Trophoblast cell (in vitro differentiated cells and primary cell): ENCODE measurements at regions not wholly inside any gene's neighbourhood (a gene's known extent, or its start where the extent isn't known, plus 50 kb on each side); places are given as distances from the start of the nearest gene placed in this dataset.
A peak's percentile ranks its signal among the peaks of the same experiment; 100 is the strongest.
"Not testable (repeated sequence)": the region's sequence is repeated elsewhere in the genome, so short reads cannot be mapped to it uniquely, and the experiment has no call there.

Experiments
- DNase-seq, 2 donors: peaks; one replicate each; pipeline ENCODE4 v3.0.0-alpha.2; 2016
- H2AFZ ChIP-seq: 2 replicates; pipeline ENCODE4 v1.6.1; 2013; ENCODE audit warnings: low read length, moderate library complexity, mild to moderate bottlenecking; ENCODE audit not compliant: insufficient read depth, poor library complexity
- H2AK5ac ChIP-seq: 2 replicates; pipeline ENCODE4 v1.6.1; 2013; ENCODE audit warnings: mild to moderate bottlenecking, low read length
- H2BK120ac ChIP-seq: 2 replicates; pipeline ENCODE4 v1.6.1; 2013; ENCODE audit warnings: low read length, mild to moderate bottlenecking, moderate library complexity; ENCODE audit not compliant: insufficient read depth, poor library complexity
- H2BK12ac ChIP-seq: 2 replicates; pipeline ENCODE4 v1.6.1; 2013; ENCODE audit warnings: mild to moderate bottlenecking, low read length, moderate library complexity
- H2BK5ac ChIP-seq: 2 replicates; pipeline ENCODE4 v1.6.1; 2013; ENCODE audit warnings: low read length, low read depth, moderate library complexity, mild to moderate bottlenecking; ENCODE audit not compliant: poor library complexity
- H3K14ac ChIP-seq: 2 replicates; pipeline ENCODE4 v1.6.1; 2013; ENCODE audit warnings: mild to moderate bottlenecking, low read length
- H3K18ac ChIP-seq: 2 replicates; pipeline ENCODE4 v1.6.1; 2013; ENCODE audit warnings: mild to moderate bottlenecking, low read length
- H3K23ac ChIP-seq: 2 replicates; pipeline ENCODE4 v1.6.1; 2013; ENCODE audit warnings: low read length
- H3K27ac ChIP-seq: 2 replicates; pipeline ENCODE4 v1.5.1; 2013; ENCODE audit warnings: low read depth, mild to moderate bottlenecking, inconsistent platforms, low read length, moderate library complexity
- H3K27me3 ChIP-seq: 2 replicates; pipeline ENCODE4 v1.6.1; 2013; ENCODE audit warnings: inconsistent platforms, mild to moderate bottlenecking, low read length, moderate library complexity; ENCODE audit not compliant: insufficient read depth
- H3K36me3 ChIP-seq, 2 experiments: 1 replicate in 1 of 2; 2 replicates in 1 of 2; pipeline ENCODE4 v1.6.1; 2013; ENCODE audit warnings: low read length in 2 of 2, mild to moderate bottlenecking in 2 of 2, moderate library complexity in 1 of 2; ENCODE audit not compliant: insufficient read depth in 2 of 2, control insufficient read depth in 1 of 2
- H3K4ac ChIP-seq: 2 replicates; pipeline ENCODE4 v1.6.1; 2013; ENCODE audit warnings: low read depth, mild to moderate bottlenecking, low read length, moderate library complexity
- H3K4me1 ChIP-seq, 2 experiments: 1 replicate in 1 of 2; 2 replicates in 1 of 2; pipeline ENCODE4 v1.6.1; 2013; ENCODE audit warnings: low read length in 2 of 2, mild to moderate bottlenecking in 2 of 2, moderate library complexity in 1 of 2; ENCODE audit not compliant: insufficient read depth in 2 of 2, control insufficient read depth in 1 of 2
- H3K4me2 ChIP-seq: 2 replicates; pipeline ENCODE4 v1.6.1; 2013; ENCODE audit warnings: inconsistent platforms, mild to moderate bottlenecking, low read length, moderate library complexity
- H3K4me3 ChIP-seq: 2 replicates; pipeline ENCODE4 v1.5.1; 2013; ENCODE audit warnings: mild to moderate bottlenecking, low read depth, low read length, inconsistent platforms
- H3K79me1 ChIP-seq: one replicate; pipeline ENCODE4 v1.6.1; 2013; ENCODE audit warnings: low read length
- H3K79me2 ChIP-seq: 2 replicates; pipeline ENCODE4 v1.6.1; 2013; ENCODE audit warnings: low read length, mild to moderate bottlenecking; ENCODE audit not compliant: control insufficient read depth, insufficient read depth, poor library complexity
- H3K9ac ChIP-seq: 2 replicates; pipeline ENCODE4 v1.6.1; 2013; ENCODE audit warnings: mild to moderate bottlenecking, low read length
- H3K9me3 ChIP-seq: 2 replicates; pipeline ENCODE4 v1.6.1; 2013; ENCODE audit warnings: low read depth, mild to moderate bottlenecking, control low read depth, inconsistent platforms, low read length; ENCODE audit not compliant: insufficient read depth
- H4K12ac ChIP-seq: 2 replicates; pipeline ENCODE4 v1.6.1; 2013; ENCODE audit warnings: low read depth, mild to moderate bottlenecking, low read length, moderate library complexity
- H4K8ac ChIP-seq: 2 replicates; pipeline ENCODE4 v1.6.1; 2013; ENCODE audit warnings: low read depth, mild to moderate bottlenecking, low read length, moderate library complexity
- H4K91ac ChIP-seq: one replicate; pipeline ENCODE4 v1.6.1; 2013; ENCODE audit warnings: low read depth, mild to moderate bottlenecking, low read length, moderate library complexity
- WGBS: extraction: QIAGEN DNeasy Blood & Tissue Kit; methylation state at CpG from one replicate; pipeline ENCODE4 v1.1.7; 2013; ENCODE audit warnings: missing lambda C conversion rate; ENCODE audit not compliant: insufficient read length, insufficient coverage; ENCODE audit errors: extremely low coverage; 5-methylcytosine and 5-hydroxymethylcytosine counted together

GRCh38 chr6:14776307-14776706 lies 469.6 kb upstream of the JARID2 start:
- no peak overlapping the region for H3K27ac ChIP-seq
- H4K8ac ChIP-seq: no peak overlapping the region
- no peak overlapping the region for H4K91ac ChIP-seq
- no peak overlapping the region for H3K4ac ChIP-seq
- H3K27me3 ChIP-seq: no peaks in the 10 kb centered on the region
- no peak overlapping the region for H3K9ac ChIP-seq
- no CpG with 5 or more reads among the region's 3 CpGs for WGBS
- no peak overlapping the region for H2BK120ac ChIP-seq
- peaks cover 3% of the 10 kb centered on the region for H3K79me1 ChIP-seq
- no peaks in the 10 kb centered on the region for H3K79me2 ChIP-seq
- H2AK5ac ChIP-seq: no peak overlapping the region
- H3K36me3 ChIP-seq: no peaks in the 10 kb centered on the region
- H3K18ac ChIP-seq: no peak overlapping the region
- no peak for DNase-seq
- no peaks in the 10 kb centered on the region for H3K9me3 ChIP-seq
- H2BK12ac ChIP-seq: no peak overlapping the region
- no peak overlapping the region for H3K4me3 ChIP-seq
- no peak overlapping the region for H2BK5ac ChIP-seq
- H2AFZ ChIP-seq: no peak overlapping the region
- H4K12ac ChIP-seq: no peak overlapping the region
- H3K14ac ChIP-seq: no peak overlapping the region
- no peak overlapping the region for H3K23ac ChIP-seq
- no peak overlapping the region for H3K4me2 ChIP-seq
- peaks cover 11% of the 10 kb centered on the region in 2 experiments for H3K4me1 ChIP-seq

GRCh38 chr6:14781772-14782525 lies 463.9 kb upstream of the JARID2 start:
- Histone ChIP-seq H3K9me3 (no peaks in the 10 kb centered on the region), H4K8ac (no peak overlapping the region), H3K4me3 (no peak overlapping the region), H3K4ac (no peak overlapping the region), H2AK5ac (no peak overlapping the region), H2AFZ (no peak overlapping the region), H3K4me2 (no peak overlapping the region), H2BK120ac (no peak overlapping the region), H3K27me3 (no peaks in the 10 kb centered on the region), H3K79me2 (no peaks in the 10 kb centered on the region), H3K27ac (no peak overlapping the region), H3K36me3 (no peaks in the 10 kb centered on the region), H3K79me1 (peaks cover 3% of the 10 kb centered on the region), H3K9ac (no peak overlapping the region), H2BK12ac (no peak overlapping the region), H4K12ac (no peak overlapping the region), H3K23ac (no peak overlapping the region), H2BK5ac (no peak overlapping the region), H3K18ac (no peak overlapping the region), H4K91ac (no peak overlapping the region), H3K14ac (no peak overlapping the region), H3K4me1 (peaks cover 12 to 14% of the 10 kb centered on the region in 2 experiments)
- WGBS: no CpG with 5 or more reads among the region's 12 CpGs
- DNase-seq: peak; percentile 56 to 75

- H3K4me1 ChIP-seq: peaks cover 9 to 10% of the 10 kb centered on the region in 2 experiments
- H3K14ac ChIP-seq, H3K79me2 ChIP-seq, H3K36me3 ChIP-seq, H3K23ac ChIP-seq, H2AFZ ChIP-seq, H3K9ac ChIP-seq, H3K27ac ChIP-seq, DNase-seq, H2BK5ac ChIP-seq, H3K79me1 ChIP-seq, H2BK120ac ChIP-seq, H3K4me3 ChIP-seq, H2BK12ac ChIP-seq, H3K9me3 ChIP-seq, H3K18ac ChIP-seq, H2AK5ac ChIP-seq, H3K4ac ChIP-seq, H3K27me3 ChIP-seq, H3K4me2 ChIP-seq, H4K12ac ChIP-seq, H4K91ac ChIP-seq, H4K8ac ChIP-seq: not testable (repeated sequence)
- no CpG with 5 or more reads among the region's 10 CpGs for WGBS
Measured at GRCh38 chr6:14782921-14783464, 462.9 kb upstream of the JARID2 start.

- no peak overlapping the region for H2BK5ac ChIP-seq
- no peak overlapping the region for H3K4ac ChIP-seq
- H3K27ac ChIP-seq: no peak overlapping the region
- WGBS: no CpG with 5 or more reads among the region's 35 CpGs
- no peak for DNase-seq
- H4K12ac ChIP-seq: no peak overlapping the region
- H3K4me1 ChIP-seq: peaks cover 6% of the 10 kb centered on the region in 2 experiments
- H3K4me2 ChIP-seq: no peak overlapping the region
- no peak overlapping the region for H3K14ac ChIP-seq
- no peaks in the 10 kb centered on the region for H3K79me1 ChIP-seq
- no peak overlapping the region for H3K23ac ChIP-seq
- H2AK5ac ChIP-seq: no peak overlapping the region
- H3K9me3 ChIP-seq: no peaks in the 10 kb centered on the region
- H2BK12ac ChIP-seq: no peak overlapping the region
- H3K36me3 ChIP-seq: no peaks in the 10 kb centered on the region
- H2AFZ ChIP-seq: no peak overlapping the region
- no peak overlapping the region for H3K9ac ChIP-seq
- no peak overlapping the region for H4K8ac ChIP-seq
- H4K91ac ChIP-seq: no peak overlapping the region
- H3K18ac ChIP-seq: no peak overlapping the region
- no peak overlapping the region for H2BK120ac ChIP-seq
- H3K4me3 ChIP-seq: no peak overlapping the region
- no peaks in the 10 kb centered on the region for H3K27me3 ChIP-seq
- no peaks in the 10 kb centered on the region for H3K79me2 ChIP-seq
Measured at GRCh38 chr6:14783594-14783993, 462.3 kb upstream of the JARID2 start.
